HUDEP-2 (cell line): ENCODE measurements at regions not wholly inside any gene's neighbourhood (a gene's known extent, or its start where the extent isn't known, plus 50 kb on each side); places are given as distances from the start of the nearest gene placed in this dataset.

ENCODE experiments used
- DNase-seq, 76 experiments: peaks; one replicate each; lab custom pipeline; 2025; ENCODE audit not compliant: unreplicated experiment in 76 of 76; lab: John Stamatoyannopoulos, UW

DNA sequence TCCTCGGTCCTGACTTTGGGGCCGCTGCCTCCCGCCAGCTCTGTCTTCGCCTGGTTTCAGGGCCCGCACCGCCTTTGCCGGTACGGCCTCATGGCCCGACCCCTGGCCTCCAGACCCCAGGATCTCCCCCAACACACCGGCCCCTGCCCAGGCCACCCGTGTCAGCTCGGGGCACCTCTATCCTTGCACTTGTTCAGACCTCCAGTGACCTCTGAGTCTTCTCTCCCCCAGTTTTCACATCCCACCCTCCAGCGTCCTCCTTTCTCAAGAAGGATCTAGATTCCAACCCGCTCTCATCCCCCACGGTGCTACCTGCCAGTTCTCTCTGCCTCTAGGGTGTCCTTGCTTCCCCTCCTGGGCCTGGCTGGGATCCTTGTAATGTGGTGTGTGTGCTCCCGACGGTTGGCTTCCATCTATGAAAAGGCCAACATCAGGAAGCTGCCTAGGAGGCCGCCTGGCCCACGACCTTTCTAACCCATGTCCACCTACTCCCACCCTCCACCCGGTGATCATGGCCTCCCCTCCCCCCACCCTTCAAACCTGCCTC, 61.1 kb downstream of the SPATA31C2 start:
- DNase-seq, result no peak

- peak in 68 of 76 experiments; percentile 4 to 76 (median 47) for DNase-seq
Observed at GRCh38 chr9:88076286-88077070, 61.8 kb downstream of the SPATA31C2 start.

DNA sequence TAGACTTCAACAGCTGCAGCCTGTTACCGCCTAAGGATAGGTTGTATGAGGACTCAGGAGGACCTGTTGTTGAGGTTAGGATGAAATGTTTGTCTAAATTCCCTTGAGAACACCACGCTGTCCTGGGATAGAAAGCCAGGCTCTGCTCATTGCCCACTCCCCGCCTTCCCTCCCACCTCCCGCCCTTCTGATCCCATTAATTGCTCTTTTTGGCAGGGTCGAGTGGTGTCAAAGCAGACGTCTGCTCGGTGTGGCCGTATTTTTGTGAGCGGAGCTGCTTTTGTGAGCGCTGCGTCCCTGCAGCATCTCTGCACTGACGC, 62.3 kb downstream of the SPATA31C2 start:
- DNase-seq, result peak in 1 of 76 experiments; percentile 6

GRCh38 chr9:88075506-88075905, 62.8 kb downstream of the SPATA31C2 start:
- DNase-seq, result no peak

GRCh38 chr9:88074931-88075330, 63.3 kb downstream of the SPATA31C2 start:
- no peak for DNase-seq

DNA sequence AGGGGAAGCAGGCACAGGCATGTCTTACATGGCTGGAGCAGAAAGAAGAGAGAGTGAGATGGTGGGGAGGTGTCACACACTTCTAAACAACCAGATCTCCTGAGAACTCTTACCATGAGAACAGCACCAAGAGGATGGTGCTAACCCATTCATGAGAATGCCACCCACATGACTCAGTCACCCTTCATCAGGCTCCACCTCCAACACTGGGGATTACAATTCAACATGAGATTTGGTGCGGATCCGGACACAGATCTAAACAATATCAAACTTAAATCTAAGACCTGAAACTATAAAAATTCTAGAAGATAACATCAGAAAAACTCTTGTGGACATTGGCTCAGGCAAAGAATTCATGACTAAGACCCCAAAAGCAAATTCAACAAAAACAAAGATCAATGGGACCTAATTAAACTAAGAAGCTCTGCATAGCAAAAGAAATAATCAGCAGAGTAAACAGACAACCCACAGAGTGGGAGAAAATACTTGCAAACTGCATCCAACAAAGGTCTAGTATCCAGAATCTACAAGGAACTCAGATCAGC, 65.4 kb downstream of the SPATA31C2 start:
- DNase-seq, result no peak

DNA sequence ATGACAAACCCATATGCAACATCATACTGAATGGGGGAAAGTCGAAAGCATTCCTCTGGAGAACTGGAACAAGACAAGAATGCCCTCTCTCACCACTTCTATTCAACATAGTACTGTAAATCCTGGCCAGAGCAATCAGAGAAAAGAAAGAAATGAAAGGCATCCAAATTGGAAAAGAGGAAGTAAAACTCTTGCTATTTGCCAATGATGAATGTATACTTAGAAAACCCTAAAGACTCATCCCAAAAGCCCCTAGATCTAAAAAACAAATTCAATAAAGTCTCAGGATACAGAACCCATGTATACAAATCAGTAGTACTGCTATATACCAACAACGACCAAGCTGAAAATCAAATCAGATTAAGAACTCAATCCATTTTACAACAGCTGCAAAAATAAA, 66.9 kb downstream of the SPATA31C2 start:
- DNase-seq, result no peak

- DNase-seq, result no peak
Observed at GRCh38 chr9:88065619-88066018, 72.7 kb downstream of the SPATA31C2 start.

GRCh38 chr9:88064554-88064953, 73.7 kb downstream of the SPATA31C2 start:
- DNase-seq, result no peak

- DNase-seq, result no peak
Observed at GRCh38 chr9:88060746-88061145, 77.5 kb downstream of the SPATA31C2 start.

GRCh38 chr9:88059469-88059868, 78.8 kb downstream of the SPATA31C2 start:
- no peak for DNase-seq

GRCh38 chr9:88056876-88057275, 81.4 kb downstream of the SPATA31C2 start:
- DNase-seq, result no peak

DNA sequence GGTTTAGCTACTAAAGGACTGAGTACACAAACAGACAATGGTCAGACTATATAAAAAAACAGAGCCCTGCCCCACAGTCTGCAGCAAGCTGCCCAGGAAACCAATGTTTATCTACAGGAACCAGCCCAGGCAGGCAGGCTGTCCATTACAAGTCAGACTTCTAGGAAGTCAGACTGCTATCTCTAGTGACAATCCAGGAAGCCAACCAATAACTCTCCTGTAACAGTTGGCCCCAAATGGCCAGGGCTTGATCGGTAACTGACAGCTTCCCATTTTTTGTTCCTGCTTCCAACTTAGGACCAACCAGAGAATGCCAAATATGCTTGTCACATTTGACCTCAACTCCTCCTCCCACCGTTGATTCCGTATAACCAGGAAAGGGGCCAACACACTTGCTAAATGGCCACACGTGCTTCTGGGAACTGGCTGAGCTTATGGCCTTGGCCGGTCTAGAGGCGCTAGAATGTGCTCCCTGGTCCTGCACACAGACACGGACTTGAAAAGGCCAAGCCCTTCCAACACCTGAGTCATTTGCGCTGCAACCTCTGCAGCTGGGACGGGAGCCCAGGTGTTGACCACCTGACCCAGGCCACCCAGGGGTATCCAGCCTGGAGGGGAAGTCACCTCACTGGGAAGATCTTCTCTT, 79.6 kb upstream of the CDK20 start:
- DNase-seq, result peak in 12 of 76 experiments; percentile 3 to 60 (median 11)

DNA sequence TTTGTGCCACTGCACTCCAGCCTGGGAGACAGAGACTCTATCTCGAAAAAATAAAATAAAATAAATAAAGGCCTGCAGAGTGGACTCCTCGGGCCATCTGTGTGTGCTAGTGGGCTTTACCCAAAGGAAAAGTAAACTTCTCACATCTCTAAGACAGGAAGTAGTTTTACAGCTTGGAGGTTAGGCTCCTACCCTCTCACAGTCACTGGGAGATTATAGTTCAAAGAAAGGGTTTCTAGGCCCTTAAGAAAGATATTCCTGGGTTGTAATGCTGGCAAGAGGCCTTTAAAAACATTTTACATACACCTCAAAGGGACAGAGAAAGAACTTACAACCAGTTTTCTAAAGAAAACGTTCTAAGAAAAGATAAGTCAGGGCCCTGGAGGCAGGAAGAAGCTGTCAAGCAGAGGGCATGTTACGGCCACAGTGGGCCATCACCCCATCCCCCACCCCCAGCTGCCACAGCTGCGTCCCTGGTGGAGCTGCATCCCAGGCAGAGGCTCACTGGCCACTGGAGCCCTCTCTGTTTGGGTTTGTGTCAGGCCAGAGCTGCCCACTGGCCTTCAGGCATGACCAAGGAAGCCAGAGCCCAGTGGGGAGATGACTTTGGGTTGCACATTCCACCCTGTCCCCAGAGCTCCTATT, 78.1 kb upstream of the CDK20 start:
- DNase-seq, result no peak

GRCh38 chr9:88051138-88051537, 76.8 kb upstream of the CDK20 start:
- no peak for DNase-seq

DNA sequence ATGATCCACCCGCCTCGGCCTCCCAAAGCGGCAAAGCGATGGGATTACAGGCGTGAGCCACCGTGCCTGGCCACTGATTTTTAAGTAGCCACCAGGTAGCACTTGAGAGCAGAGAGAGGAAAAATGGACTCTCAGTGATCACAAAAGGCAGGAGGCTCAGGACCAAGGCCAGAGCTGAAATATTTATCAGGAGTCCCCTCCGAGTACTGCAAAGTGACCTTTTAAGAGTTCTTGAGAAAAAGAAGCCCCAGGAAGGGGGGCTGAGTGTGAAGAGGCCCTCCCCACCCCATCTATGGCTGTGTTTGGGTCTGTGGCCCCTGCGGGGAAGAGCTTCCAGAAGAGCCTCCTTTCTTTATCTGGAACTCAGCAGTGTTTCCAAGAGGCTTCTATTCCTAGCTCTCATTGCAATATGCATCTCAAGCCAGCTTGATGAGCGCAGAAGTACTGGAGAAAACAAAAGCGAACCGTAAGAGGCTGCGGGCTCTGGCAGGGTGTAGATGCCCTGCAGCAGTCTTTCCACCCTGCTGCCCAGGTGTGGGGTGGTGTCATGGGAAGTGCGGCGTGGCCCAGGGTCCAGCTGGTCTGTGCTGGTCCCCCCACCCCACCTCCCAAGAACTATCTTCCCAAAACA, 75.5 kb upstream of the CDK20 start:
- DNase-seq, result no peak

DNA sequence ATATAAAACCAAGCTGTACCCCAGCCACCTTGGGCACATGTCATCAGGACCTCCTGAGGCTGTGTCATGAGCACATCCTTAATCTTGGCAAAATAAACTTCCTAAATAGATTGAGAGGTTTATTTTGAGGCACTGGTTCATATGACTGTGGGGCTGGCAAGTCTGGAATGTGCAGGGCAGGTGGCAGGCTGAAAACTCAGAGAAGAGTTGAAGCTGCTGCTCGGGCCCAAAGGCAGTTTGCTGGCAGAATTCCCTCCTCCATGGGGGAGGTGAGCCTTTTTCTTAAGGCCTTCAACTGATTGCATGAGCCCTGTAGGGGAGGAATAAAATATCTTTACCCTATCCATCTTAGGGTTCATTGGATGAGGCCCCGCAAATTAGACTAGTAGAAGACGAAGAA, 72.2 kb upstream of the CDK20 start:
- DNase-seq, result no peak

DNA sequence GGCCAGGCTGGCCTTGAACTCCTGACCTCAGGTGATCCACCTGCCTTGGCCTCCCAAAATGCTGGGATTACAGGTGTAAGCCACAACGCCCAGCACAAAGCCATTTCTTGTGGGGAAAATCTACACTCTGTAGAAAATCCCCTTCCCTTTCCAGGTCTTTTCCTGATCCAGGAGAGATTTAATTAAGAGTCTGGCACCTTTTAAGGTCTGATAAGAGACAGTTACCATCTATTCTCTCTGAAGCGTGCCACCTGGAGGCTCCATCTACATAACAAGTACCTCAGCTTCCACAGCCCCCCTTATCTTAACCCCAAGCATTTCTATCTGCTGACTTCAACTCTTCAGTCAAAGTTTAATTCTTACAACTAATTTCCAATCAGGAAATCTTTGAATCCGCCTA, 71.4 kb upstream of the CDK20 start:
- DNase-seq, result no peak

- DNase-seq, result no peak
Observed at GRCh38 chr9:88044200-88044599, 69.9 kb upstream of the CDK20 start.

GRCh38 chr9:88043647-88044046, 69.3 kb upstream of the CDK20 start:
- DNase-seq, result no peak

- no peak for DNase-seq
Observed at GRCh38 chr9:88041447-88041846, 67.1 kb upstream of the CDK20 start.
